ENCODE measurements at regions not wholly inside any gene's neighbourhood (a gene's known extent, or its start where the extent isn't known, plus 50 kb on each side); places are given as distances from the start of the nearest gene placed in this dataset.
A peak's percentile ranks its signal among the peaks of the same experiment; 100 is the strongest.

DNA sequence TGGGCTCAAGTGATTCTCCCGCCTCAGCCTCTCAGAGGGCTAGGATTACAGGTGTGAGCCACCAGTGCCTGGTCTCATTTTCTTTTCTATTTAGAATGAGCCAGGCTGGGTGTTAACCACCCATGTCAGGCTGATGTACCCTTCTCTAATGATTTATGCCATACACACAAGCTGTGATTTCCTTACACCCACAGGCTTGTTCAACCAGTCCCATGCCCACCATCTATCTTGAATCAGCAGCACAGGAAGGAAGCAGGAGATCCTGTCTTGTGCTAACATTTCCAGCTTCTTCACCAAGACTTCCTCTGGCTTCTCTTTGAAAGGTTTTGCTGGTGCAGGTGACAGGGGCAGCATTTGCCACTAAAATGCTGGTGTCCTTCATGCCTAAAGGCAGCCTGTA lies 176.4 kb downstream of the GATA3 start:
- no peak for ATAC-seq
- peaks cover 19% of the 10 kb centered on the region for H3K4me1 Mint-ChIP-seq (ENCODE audit: low read depth)
- TF ChIP-seq, protein P1, sequence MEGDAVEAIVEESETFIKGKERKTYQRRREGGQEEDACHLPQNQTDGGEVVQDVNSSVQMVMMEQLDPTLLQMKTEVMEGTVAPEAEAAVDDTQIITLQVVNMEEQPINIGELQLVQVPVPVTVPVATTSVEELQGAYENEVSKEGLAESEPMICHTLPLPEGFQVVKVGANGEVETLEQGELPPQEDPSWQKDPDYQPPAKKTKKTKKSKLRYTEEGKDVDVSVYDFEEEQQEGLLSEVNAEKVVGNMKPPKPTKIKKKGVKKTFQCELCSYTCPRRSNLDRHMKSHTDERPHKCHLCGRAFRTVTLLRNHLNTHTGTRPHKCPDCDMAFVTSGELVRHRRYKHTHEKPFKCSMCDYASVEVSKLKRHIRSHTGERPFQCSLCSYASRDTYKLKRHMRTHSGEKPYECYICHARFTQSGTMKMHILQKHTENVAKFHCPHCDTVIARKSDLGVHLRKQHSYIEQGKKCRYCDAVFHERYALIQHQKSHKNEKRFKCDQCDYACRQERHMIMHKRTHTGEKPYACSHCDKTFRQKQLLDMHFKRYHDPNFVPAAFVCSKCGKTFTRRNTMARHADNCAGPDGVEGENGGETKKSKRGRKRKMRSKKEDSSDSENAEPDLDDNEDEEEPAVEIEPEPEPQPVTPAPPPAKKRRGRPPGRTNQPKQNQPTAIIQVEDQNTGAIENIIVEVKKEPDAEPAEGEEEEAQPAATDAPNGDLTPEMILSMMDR (IDR thresholded peaks at IDR 0.05): no peak
- ChIA-PET CTCF (no interaction called here), POLR2A (interaction anchor here (1.2 kb wide), 1 partner anchor 47 kb away, joined by 3 read pairs; no protein-coding TSS in a partner anchor)
- no peak overlapping the region for H3K27ac Mint-ChIP-seq
- H3K4me3 Mint-ChIP-seq: no peak overlapping the region
- no peaks in the 10 kb centered on the region for H3K9me3 Mint-ChIP-seq
- no peak for DNase-seq
- intact Hi-C loops (cut with micrococcal nuclease): no loop called here
- H3K27me3 Mint-ChIP-seq: no peaks in the 10 kb centered on the region
- H3K36me3 Mint-ChIP-seq (ENCODE audit: low read depth): no peaks in the 10 kb centered on the region

DNA sequence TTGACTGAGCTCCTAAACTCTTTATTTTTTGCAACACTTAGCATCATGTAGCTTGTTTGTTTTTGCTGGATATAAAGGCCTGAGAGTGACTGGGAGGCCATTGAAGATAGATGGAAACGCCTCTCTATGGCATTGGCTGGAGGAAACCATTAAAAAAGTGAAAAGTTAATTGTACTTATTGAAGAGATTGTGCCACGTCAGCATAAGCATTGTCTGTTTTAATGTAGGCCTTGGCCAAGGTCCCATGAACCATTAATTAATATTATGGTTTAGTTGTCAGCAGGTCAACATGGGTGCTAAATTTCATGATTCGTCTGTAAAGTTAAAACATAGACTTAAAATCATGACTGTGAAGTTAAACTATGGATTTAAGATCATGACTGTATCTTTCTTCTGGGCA lies 178.6 kb downstream of the GATA3 start:
- DNase-seq (no peak), ATAC-seq (no peak)
- Mint-ChIP-seq H3K36me3 (ENCODE audit: low read depth) (no peaks in the 10 kb centered on the region), H3K9me3 (no peaks in the 10 kb centered on the region), H3K4me1 (ENCODE audit: low read depth) (peaks cover 26% of the 10 kb centered on the region), H3K27me3 (no peaks in the 10 kb centered on the region), H3K27ac (no peak overlapping the region), H3K4me3 (no peak overlapping the region)
- TF ChIP-seq, protein P1 (IDR thresholded peaks at IDR 0.05): no peak
- ChIA-PET CTCF (no interaction called here), POLR2A (no interaction called here)
- intact Hi-C loops (cut with micrococcal nuclease): no loop called here

DNA sequence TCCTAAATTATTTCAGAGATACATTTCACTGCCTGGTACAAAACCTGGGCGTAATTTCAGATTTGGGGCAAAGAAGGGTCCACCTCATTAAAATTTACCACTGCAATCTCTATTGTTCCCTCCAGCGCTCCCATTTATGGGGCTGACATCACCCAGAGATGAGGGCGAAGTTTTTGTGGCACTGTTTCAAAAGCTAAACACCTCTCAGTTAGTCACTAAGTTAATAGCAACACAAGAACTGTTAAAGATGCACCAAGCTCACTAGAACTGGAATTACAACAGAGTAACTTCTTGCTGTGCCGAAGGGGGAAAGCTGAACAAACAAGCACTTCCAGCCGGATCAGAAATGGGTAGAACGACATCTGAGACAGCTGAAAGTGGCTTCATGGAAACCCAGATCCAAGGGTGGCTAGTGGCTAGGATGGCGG lies 179.4 kb downstream of the GATA3 start:
- TF ChIP-seq, protein P1 (IDR thresholded peaks at IDR 0.05): no peak
- ATAC-seq (no peak), DNase-seq (no peak)
- ChIA-PET POLR2A (no interaction called here), CTCF (no interaction called here)
- no peak overlapping the region for H3K4me3 Mint-ChIP-seq
- H3K36me3 Mint-ChIP-seq (ENCODE audit: low read depth): no peaks in the 10 kb centered on the region
- no peaks in the 10 kb centered on the region for H3K9me3 Mint-ChIP-seq
- intact Hi-C loops (cut with micrococcal nuclease): no loop called here
- no peaks in the 10 kb centered on the region for H3K27me3 Mint-ChIP-seq
- peaks cover 29% of the 10 kb centered on the region for H3K4me1 Mint-ChIP-seq (ENCODE audit: low read depth)
- H3K27ac Mint-ChIP-seq: no peak overlapping the region

DNA sequence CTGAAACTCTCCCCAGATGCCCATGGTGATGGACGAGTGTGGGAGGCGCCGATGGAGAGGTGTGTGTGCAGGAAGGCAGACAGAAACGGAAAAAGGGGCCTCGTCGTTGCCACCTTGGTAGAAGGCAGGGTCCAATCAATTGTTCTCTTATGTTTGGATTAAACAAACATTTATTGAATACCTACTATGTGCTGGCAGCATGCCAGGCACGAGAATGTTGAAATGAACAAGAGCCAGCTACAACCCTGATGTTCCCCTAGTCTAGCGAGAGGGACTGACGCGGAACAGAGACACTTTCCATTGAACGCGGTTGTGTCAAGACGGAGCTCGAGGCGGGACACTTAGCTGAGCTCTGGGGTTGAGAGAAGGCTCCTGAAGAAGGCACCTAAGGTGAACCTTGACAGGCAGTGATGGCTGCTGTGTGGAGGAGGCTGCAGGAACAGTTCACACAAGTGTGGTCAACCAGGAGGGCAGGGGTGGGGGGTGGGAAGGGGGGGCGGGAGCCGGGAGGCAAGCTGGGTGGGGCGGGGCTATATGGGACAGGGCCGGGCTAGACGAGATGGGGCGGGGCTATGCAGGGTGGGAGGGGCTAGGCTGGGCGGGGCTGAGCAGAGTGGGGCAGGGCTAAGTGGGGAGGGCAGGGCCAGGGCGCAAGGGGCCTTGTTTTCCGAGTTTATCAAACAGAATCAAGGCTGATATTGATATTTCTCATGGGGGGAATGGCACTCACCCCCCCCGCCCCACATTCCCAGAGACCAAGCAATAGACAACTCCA lies 181.0 kb downstream of the GATA3 start:
- Mint-ChIP-seq H3K36me3 (ENCODE audit: low read depth) (no peaks in the 10 kb centered on the region), H3K27me3 (no peaks in the 10 kb centered on the region), H3K4me1 (ENCODE audit: low read depth) (peaks cover 30% of the 10 kb centered on the region), H3K9me3 (no peaks in the 10 kb centered on the region), H3K27ac (no peak overlapping the region), H3K4me3 (no peak overlapping the region)
- intact Hi-C loops (cut with micrococcal nuclease): no loop called here
- ChIA-PET CTCF (no interaction called here), POLR2A (no interaction called here)
- DNase-seq (no peak), ATAC-seq (no peak)
- TF ChIP-seq, protein P1 (IDR thresholded peaks at IDR 0.05): no peak

DNA sequence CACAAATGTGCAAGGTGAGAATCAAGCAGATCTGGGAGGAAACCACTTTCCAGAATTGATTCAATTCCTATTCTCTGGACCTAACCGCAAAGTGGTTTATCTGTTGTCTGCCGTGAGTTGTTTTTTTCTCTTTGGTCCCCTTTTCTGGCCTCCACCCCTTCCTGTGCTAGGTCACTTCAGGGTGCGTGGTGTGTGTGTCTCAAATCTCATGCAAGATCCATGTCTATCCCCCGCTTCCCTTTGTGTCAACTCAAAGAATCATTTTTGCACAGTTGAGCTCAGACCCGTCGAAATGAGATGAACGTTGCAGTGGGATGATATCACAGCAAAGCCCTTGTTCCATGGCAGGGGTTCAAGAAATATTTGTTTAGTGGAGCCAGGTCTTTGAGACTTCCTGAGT lies 184.5 kb downstream of the GATA3 start:
- no peaks in the 10 kb centered on the region for H3K9me3 Mint-ChIP-seq
- ChIA-PET CTCF (interaction anchor here (1.1 to 1.7 kb wide), 2 partner anchors 18 to 179 kb away, joined by 4 to 5 read pairs; no protein-coding TSS in a partner anchor), POLR2A (interaction anchor here (0.8 to 1.8 kb wide), 5 partner anchors 13 to 106 kb away, joined by 3 to 4 read pairs (median 4); no protein-coding TSS in a partner anchor)
- TF ChIP-seq, protein P1 (IDR thresholded peaks at IDR 0.05): no peak
- intact Hi-C loops (cut with micrococcal nuclease): no loop called here
- ATAC-seq (no peak), DNase-seq (peak; percentile 42)
- H3K27me3 Mint-ChIP-seq: no peaks in the 10 kb centered on the region
- H3K4me1 Mint-ChIP-seq (ENCODE audit: low read depth): peaks cover 45% of the 10 kb centered on the region
- H3K27ac Mint-ChIP-seq: no peak overlapping the region
- no peak overlapping the region for H3K4me3 Mint-ChIP-seq
- H3K36me3 Mint-ChIP-seq (ENCODE audit: low read depth): no peaks in the 10 kb centered on the region

Measured in activated CD8-positive, alpha-beta T cell treated with anti-CD3 and anti-CD28 coated beads for 36 hours (primary cell).